ENCODE measurements at regions not wholly inside any gene's neighbourhood (a gene's known extent, or its start where the extent isn't known, plus 50 kb on each side); places are given as distances from the start of the nearest gene placed in this dataset.

GRCh38 chr13:39967199-39967959, 311.9 kb downstream of the COG6 start:
- DNase-seq (ENCODE audit: low read depth) = peak; percentile 25

GRCh38 chr13:39968646-39969475, 313.4 kb downstream of the COG6 start:
- DNase-seq (ENCODE audit: low read depth) = no peak

- DNase-seq (ENCODE audit: low read depth) = no peak
Measured at GRCh38 chr13:39970177-39970846, 314.9 kb downstream of the COG6 start.

DNA sequence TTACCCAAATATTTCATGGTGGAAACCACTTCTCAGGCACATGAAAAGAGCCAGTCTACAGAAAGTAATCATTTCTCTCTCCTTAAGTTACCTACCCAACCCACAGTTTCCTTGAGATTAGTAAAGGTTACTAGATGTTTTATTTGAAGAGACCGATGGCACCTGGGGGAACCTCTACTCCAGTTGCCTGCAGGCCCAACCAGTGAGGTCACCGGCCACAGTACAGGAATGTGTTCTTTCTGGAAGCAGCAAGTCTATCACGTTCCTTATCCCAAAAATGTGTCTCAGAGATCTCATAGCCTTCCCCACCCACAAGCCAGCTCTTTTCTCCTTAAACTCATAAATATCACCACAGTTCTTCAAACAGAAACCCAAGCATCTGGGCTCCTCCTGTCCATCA, 316.1 kb downstream of the COG6 start:
- DNase-seq (ENCODE audit: low read depth) = no peak

DNA sequence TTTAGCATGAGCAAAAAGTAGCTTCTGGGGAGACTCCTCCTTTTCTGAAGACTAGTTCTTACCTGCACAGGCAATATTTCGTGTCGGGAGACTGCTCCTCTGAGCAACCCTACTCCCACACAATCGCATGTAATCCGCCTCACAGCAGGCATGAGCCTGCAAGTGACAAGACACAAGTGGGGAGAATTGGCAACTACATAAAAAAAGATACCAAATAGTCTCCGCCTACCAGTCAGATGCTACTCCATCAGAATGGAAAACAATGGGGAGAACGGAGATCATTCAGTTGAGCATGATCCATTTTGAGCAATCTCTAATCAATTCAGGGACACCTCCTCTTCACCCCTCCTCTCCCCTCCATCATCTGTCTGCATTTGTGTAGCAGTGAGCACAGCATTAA, 321.0 kb downstream of the COG6 start:
- no peak for DNase-seq (ENCODE audit: low read depth)

DNA sequence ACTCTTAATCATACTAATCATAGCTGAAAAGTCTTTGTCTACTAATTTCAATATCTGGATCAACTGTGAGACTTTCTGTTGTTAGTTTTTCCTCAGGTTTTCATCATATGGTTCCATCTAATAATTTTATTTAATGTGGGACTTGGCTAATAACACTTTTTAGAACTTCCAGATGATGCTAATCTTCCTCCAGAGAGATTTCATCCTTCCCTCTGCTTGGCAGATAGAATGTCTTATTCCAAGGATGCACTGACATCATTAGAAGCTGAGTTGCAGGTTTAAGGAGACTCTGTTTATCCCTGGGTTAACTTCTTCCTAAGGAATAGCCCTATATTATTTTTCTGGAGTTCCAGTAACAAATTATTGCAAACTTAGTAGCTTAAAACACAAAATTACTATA, 325.6 kb downstream of the COG6 start:
- DNase-seq (ENCODE audit: low read depth) = no peak

DNA sequence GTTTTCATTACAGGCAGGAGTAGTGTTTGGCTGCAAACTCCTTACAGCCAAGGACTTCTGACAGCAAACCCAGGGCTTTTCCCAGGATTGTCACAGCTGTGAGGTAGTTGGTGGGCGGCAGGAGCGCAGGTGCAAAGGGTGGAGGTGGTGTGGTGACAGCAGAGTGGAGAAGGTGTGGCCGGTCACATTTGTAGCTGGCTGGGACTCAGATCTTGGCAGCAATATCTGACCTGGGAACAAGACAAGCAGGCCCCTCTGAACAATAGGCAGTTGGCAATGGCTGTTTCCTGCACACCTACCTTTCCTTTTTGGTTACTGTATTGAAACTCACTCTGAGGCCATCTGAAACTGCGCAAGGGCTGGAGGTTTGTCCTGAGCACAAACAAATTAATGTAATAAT, 327.3 kb downstream of the COG6 start:
- no peak for DNase-seq (ENCODE audit: low read depth)

- no peak for DNase-seq (ENCODE audit: low read depth)
Measured at GRCh38 chr13:39985071-39985470, 329.6 kb downstream of the COG6 start.

GRCh38 chr13:39988351-39988750, 332.9 kb downstream of the COG6 start:
- no peak for DNase-seq (ENCODE audit: low read depth)

GRCh38 chr13:39998166-39998565, 342.7 kb downstream of the COG6 start:
- no peak for DNase-seq (ENCODE audit: low read depth)

DNA sequence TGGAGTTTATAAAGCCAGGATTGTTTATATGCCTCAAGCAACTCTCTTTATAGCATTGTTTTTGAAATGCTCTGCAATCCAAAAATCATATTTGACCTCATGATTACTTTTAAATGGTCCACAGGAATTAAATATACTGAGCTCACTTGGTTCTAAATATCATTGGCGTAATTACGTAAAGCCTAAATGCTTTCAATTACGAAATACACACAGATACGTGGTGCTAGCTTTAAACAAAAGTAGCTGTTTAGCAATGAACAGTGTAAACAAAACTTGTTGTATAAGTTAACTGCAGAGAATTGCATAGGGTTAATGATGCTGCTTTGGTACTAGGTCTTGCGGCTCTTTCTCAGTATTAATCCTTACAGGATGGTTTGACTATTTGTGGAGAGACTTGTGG, 346.6 kb downstream of the COG6 start:
- no peak for DNase-seq (ENCODE audit: low read depth)

GRCh38 chr13:40013554-40013953, 358.1 kb downstream of the COG6 start:
- no peak for DNase-seq (ENCODE audit: low read depth)

- DNase-seq (ENCODE audit: low read depth) = no peak
Measured at GRCh38 chr13:40016953-40017660, 361.6 kb downstream of the COG6 start.

DNA sequence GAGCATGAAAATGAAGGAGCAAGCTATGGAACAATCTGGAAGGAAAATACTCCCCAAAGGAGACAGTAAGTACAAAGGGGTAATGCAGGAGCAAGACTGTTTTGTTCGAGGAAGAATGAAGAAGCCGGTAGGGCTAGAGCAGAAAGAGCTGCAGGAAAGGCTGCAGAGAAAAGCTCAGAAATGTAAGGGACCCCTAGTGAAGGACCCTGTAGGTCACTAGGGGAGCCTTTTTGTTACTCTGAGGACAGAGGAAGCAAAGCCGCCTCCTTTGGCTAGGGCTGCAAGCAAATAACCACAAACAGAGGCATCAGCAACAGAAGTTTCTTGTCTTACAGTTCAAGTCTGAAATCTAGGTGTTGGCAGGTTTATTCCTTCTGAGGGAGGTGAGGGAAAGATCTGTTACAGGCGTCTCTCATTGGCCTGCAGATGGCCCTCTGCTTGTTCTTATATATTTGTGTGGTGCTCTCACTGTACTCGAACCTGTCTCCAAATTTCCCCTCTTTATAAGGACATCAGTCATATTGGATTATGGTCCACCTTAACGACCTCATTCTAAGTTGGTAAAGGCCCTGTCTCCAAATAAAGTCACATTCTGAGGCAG, 362.3 kb downstream of the COG6 start:
- no peak for DNase-seq (ENCODE audit: low read depth)

- no peak for DNase-seq (ENCODE audit: low read depth)
Measured at GRCh38 chr13:40023595-40024203, 368.2 kb downstream of the COG6 start.

DNA sequence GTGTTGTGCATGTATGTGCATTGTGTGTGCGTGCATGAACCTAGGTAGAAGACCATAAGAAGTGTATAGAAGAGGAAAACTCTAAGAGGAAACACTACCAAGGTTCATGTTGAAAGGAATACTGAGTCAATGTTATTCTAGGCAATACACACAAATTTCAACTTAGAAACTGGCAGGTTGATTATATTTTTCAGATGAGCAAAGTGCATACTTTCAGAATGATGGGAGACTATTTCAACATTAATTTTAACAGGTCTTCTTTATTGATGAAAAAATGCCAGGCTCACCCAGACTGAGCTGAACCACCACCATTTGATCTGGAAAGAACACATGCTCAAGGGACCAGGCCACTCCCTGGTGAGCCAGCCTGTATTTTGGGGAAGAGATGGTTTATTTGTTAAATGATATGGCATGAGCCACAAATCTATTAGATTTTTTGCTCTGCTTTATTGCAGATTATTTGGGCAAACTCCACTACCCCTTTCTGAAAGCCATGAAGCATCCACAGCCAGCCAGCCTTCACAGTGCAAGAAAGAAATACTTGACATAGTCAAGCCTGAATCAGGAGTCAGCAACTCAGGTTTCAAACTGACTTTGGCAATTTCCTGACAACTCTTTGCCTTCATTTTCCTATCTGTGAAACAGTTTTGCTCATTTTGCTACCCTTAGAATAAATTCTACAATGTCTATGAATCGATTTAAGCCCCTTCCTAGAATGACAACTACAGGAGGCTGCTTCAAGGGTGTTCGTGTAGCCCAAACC, 368.9 kb downstream of the COG6 start:
- no peak for DNase-seq (ENCODE audit: low read depth)

DNA sequence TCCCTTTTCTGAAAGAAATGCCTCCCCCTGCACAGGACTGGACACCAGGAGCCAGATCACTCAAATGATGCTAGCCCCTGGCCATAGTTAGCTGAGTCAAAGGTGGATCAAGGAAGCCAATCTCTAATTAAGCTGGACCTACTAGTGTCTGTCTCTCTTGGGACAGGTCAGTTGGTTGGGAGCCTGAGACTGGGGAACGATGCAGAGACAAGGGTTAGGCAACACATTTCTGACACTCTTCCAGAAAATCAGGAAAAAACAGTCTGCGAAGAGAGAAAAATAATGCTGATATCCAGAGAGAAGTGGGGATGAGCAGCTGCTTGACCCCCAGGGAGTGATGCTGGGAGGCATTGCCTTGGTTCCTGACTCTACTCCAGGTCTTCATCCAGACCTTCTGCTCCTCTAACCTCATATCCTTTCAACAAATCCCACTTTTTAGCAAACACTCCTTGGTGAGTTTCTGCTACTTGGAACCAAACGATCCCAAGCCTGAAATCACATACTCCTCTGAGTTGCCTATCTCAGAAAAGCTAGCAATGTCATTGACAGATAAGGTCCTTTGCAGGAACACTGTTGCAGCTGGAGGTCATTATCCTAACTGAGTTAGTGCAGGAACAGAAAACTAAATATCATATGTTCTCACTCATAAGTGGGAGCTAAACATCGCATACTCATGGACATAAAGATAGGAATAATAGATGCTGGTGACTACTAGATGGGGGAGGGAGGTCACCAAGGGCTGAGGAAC, 369.7 kb downstream of the COG6 start:
- DNase-seq (ENCODE audit: low read depth) = no peak

DNA sequence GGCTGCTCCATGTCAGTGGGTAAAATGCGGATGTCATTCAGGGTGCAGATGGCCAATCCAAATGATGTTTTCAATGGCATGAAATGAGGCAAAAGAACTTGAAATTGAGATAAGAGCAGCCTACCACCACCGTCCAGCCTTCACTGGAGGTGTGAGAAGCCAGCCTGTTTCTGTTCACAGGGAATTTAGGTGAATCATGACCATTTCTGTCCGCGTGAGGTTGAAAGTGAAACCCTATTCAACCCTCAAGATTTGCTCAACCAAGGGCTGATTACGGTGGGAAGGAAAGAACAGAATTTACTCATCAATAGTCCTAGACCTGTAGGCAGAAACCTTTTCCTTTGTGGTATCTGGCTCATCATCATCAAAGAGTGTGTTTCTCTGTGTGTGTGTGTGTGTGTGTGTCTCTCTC, 370.7 kb downstream of the COG6 start:
- DNase-seq (ENCODE audit: low read depth) = peak; percentile 71

GRCh38 chr13:40026741-40027140, 371.3 kb downstream of the COG6 start:
- no peak for DNase-seq (ENCODE audit: low read depth)

Data from HT1080 (cell line).